A673 (cell line): ENCODE measurements at regions not wholly inside any gene's neighbourhood (a gene's known extent, or its start where the extent isn't known, plus 50 kb on each side); places are given as distances from the start of the nearest gene placed in this dataset.

Source experiments
- BruUV-seq: library from RNA; stranded (reverse); fragments of 400-500 nt; replicated peaks from 2 replicates; lab custom pipeline; 2021; lab: Mats Ljungman, UMichigan
- CTCF ChIA-PET: fragments of 300-600 bp; sonication (Branson Sonifier 250); formaldehyde crosslinking; loops from one replicate; lab custom pipeline; 2022; ENCODE audit warnings: antibody characterized with exemption; lab: Charles Lee
- POLR2A ChIA-PET: fragments of 300-600 bp; sonication (Branson Sonifier 250); formaldehyde crosslinking; loops from one replicate; lab custom pipeline; 2022; ENCODE audit warnings: antibody characterized with exemption; ENCODE audit not compliant: low non-redundant PET; lab: Charles Lee
- DNase-seq: peaks from one replicate; pipeline ENCODE4 v3.0.0-alpha.2; 2015; ENCODE audit warnings: low spot score
- H3K27ac ChIP-seq: fragments of 200-600 bp; sonication (generic); 2 replicates; pipeline ENCODE4 v1.5.1; 2016; ENCODE audit warnings: mixed run types, low read depth, mild to moderate bottlenecking, mixed read lengths, antibody characterized with exemption, low read length; ENCODE audit not compliant: poor library complexity, severe bottlenecking
- H3K27me3 ChIP-seq: fragments of 200-600 bp; sonication (generic); replicated peaks from 2 replicates; pipeline ENCODE4 v1.6.1; 2017; ENCODE audit warnings: mixed run types, low read depth, mild to moderate bottlenecking, mixed read lengths, antibody characterized with exemption, low read length; ENCODE audit not compliant: insufficient read depth, poor library complexity
- H3K36me3 ChIP-seq: fragments of 200-600 bp; sonication (generic); 2 replicates; pipeline ENCODE4 v1.6.1; 2016; ENCODE audit warnings: mixed run types, mild to moderate bottlenecking, mixed read lengths, antibody characterized with exemption, low read length; ENCODE audit not compliant: insufficient read depth, poor library complexity, severe bottlenecking
- H3K4me1 ChIP-seq: fragments of 200-600 bp; sonication (generic); 2 replicates; pipeline ENCODE4 v1.6.1; 2017; ENCODE audit warnings: mixed run types, mild to moderate bottlenecking, mixed read lengths, antibody characterized with exemption, low read length; ENCODE audit not compliant: insufficient read depth, poor library complexity, severe bottlenecking
- H3K4me3 ChIP-seq: fragments of 200-600 bp; sonication (generic); 2 replicates; pipeline ENCODE4 v1.5.1; 2016; ENCODE audit warnings: low read depth, mixed run types, mild to moderate bottlenecking, mixed read lengths, low read length; ENCODE audit not compliant: poor library complexity, severe bottlenecking
- H3K9me3 ChIP-seq: fragments of 200-600 bp; sonication (generic); 2 replicates; pipeline ENCODE4 v1.6.1; 2016; ENCODE audit warnings: mixed run types, low read depth, mild to moderate bottlenecking, mixed read lengths, antibody characterized with exemption, low read length; ENCODE audit not compliant: poor library complexity, severe bottlenecking
- EZH2 ChIP-seq: fragments of 200-600 bp; sonication (generic); IDR thresholded peaks from 2 replicates; pipeline ENCODE4 v1.6.1; 2017; ENCODE audit warnings: borderline replicate concordance, low read depth, mild to moderate bottlenecking, mixed read lengths, antibody characterized with exemption, low read length; ENCODE audit not compliant: poor library complexity, severe bottlenecking
- intact Hi-C: fragments of 100-400 bp; cut with micrococcal nuclease; formaldehyde crosslinking; loops from one replicate; pipeline ENCODE4 v1.10.0; 2022; ENCODE audit not compliant: unreplicated experiment
- TF ChIP-seq, protein P1 (sequence below): fragments of 300-800, 200-600 bp; sonication (generic); conservative IDR thresholded peaks from 2 replicates; pipeline ENCODE4 v1.5.1; 2017; ENCODE audit warnings: low read depth, mild to moderate bottlenecking, antibody characterized with exemption, low read length, moderate library complexity, mixed read lengths

DNA sequence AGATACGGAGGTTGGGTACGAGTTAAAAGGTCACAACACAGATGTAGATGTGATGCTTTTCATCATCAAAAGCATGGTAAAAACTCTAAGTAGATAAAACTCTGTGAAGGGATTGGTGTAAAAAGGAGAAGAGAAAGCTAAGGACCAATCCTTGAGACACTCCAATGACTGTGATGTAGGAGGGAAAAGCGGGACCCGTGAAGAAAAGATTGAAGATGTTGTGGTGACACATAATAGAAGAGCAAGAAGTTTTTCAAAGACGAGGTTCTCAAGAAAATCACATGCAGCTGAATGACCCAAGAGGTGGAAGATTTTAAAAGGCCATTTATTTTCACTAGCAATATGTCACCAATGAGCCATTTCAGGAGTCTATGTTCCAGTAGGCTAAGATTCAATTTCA is 179.5 kb downstream of the MRPL39 start:
- BruUV-seq: no TSS peak
- DNase-seq: no peak
- H3K27ac ChIP-seq: no peak overlapping the region
- CTCF ChIA-PET: no interaction called here
- POLR2A ChIA-PET: no interaction called here
- intact Hi-C loops: no loop called here
- H3K27me3 ChIP-seq: no peaks in the 10 kb centered on the region
- no peaks in the 10 kb centered on the region for H3K9me3 ChIP-seq
- TF ChIP-seq EZH2: no peak
- TF ChIP-seq, protein P1, sequence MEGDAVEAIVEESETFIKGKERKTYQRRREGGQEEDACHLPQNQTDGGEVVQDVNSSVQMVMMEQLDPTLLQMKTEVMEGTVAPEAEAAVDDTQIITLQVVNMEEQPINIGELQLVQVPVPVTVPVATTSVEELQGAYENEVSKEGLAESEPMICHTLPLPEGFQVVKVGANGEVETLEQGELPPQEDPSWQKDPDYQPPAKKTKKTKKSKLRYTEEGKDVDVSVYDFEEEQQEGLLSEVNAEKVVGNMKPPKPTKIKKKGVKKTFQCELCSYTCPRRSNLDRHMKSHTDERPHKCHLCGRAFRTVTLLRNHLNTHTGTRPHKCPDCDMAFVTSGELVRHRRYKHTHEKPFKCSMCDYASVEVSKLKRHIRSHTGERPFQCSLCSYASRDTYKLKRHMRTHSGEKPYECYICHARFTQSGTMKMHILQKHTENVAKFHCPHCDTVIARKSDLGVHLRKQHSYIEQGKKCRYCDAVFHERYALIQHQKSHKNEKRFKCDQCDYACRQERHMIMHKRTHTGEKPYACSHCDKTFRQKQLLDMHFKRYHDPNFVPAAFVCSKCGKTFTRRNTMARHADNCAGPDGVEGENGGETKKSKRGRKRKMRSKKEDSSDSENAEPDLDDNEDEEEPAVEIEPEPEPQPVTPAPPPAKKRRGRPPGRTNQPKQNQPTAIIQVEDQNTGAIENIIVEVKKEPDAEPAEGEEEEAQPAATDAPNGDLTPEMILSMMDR: no peak
- no peak overlapping the region for H3K4me3 ChIP-seq
- H3K4me1 ChIP-seq: no peaks in the 10 kb centered on the region
- no peaks in the 10 kb centered on the region for H3K36me3 ChIP-seq

DNA sequence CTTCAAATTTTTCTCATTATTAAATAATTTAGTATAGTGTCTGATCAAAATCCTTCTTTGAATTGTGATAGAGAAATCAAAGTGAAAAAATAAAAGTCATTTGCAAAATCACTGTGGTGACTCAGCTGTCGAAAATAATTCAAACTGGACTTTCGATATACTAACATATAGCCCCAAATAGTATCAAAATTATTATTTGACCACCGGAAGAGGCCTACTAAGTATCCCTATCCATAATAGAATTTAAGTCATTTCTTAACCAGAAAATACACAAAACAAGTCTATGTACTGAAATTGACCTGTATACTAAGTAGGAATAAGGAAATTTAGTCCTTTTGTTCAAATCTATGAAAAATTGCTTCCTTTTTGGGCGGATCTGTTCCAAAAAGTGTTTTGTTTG is 180.7 kb downstream of the MRPL39 start:
- no peak for DNase-seq
- H3K27ac ChIP-seq: no peak overlapping the region
- no peaks in the 10 kb centered on the region for H3K27me3 ChIP-seq
- no peaks in the 10 kb centered on the region for H3K36me3 ChIP-seq
- intact Hi-C loops: no loop called here
- H3K4me3 ChIP-seq: no peak overlapping the region
- BruUV-seq: no TSS peak
- H3K4me1 ChIP-seq: no peaks in the 10 kb centered on the region
- ChIA-PET CTCF (no interaction called here), POLR2A (no interaction called here)
- no peak for TF ChIP-seq EZH2
- TF ChIP-seq, protein P1: no peak
- no peaks in the 10 kb centered on the region for H3K9me3 ChIP-seq

DNA sequence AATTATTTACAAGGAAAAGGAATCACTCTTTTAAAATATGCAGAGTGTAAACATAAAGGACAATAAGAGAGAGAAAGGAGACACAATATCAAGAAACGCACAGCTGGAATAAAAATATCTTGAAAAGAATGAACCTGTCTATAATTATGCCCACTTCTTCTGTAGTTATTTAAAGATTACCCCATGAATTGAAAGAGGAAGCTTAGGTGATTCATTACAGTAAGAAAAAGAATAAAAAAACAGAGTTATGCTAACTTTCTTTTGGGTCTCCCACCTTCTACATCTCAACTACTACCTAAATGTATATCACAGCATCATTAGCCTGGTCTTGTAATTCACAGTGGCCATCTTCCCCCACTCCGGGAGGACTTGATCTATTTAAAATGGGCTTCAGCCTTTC is 182.1 kb downstream of the MRPL39 start:
- Histone ChIP-seq H3K9me3 (no peaks in the 10 kb centered on the region), H3K4me1 (no peaks in the 10 kb centered on the region), H3K27me3 (no peaks in the 10 kb centered on the region), H3K27ac (no peak overlapping the region), H3K36me3 (no peaks in the 10 kb centered on the region), H3K4me3 (no peak overlapping the region)
- no TSS peak for BruUV-seq
- CTCF ChIA-PET: no interaction called here
- POLR2A ChIA-PET: no interaction called here
- intact Hi-C loops: no loop called here
- DNase-seq: no peak
- no peak for TF ChIP-seq EZH2
- TF ChIP-seq, protein P1: no peak
